T47D (cell line): ENCODE measurements at regions not wholly inside any gene's neighbourhood (a gene's known extent, or its start where the extent isn't known, plus 50 kb on each side); places are given as distances from the start of the nearest gene placed in this dataset.

Experiments
- DNase-seq, 2 experiments: peaks; one replicate each; pipeline versions ENCODE4 v3.0.0 to v3.0.0-alpha.2; 2011 to 2012; ENCODE audit warnings: low read depth in 1 of 2, low spot score in 1 of 2
- JUND ChIP-seq: IDR thresholded peaks from 2 replicates; pipeline ENCODE4 v1.6.1; 2012; ENCODE audit warnings: low read depth
- in situ Hi-C: cut with HindIII; loops from 2 replicates; pipeline ENCODE4 v1.10.0; 2016; ENCODE audit warnings: low sequenced_read_pairs, low pct_unique_long_range_greater_than_20kb

DNA sequence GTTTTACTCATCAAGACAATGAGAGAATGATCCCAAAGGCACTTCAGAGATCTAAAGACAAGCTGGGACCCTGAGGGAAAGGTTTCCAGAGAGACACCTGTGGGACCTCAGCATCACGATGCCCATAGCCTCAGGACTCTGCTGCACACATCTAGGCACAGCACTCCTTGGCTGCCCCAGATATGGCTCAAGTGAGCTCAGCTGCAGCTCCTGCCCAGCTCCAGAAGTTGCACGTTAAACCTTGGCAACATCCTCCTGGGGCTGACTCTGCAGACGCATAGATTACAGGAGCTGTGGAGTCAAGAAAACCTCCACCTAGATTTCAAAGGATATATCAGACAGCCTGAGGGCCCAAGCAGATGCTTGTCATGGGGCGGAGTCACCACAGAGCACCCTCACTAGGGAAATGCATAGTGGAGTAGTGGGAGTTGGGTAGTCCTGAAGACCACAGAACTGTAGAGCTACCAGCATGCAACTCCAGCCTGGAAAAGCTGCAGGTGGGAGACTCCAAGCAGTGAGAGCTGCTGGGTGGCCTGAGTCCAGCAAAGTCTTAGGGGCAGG lies 582.0 kb downstream of the CDH11 start:
- no peak for TF ChIP-seq JUND
- DNase-seq: no peak
- in situ Hi-C loops: no loop called here

DNA sequence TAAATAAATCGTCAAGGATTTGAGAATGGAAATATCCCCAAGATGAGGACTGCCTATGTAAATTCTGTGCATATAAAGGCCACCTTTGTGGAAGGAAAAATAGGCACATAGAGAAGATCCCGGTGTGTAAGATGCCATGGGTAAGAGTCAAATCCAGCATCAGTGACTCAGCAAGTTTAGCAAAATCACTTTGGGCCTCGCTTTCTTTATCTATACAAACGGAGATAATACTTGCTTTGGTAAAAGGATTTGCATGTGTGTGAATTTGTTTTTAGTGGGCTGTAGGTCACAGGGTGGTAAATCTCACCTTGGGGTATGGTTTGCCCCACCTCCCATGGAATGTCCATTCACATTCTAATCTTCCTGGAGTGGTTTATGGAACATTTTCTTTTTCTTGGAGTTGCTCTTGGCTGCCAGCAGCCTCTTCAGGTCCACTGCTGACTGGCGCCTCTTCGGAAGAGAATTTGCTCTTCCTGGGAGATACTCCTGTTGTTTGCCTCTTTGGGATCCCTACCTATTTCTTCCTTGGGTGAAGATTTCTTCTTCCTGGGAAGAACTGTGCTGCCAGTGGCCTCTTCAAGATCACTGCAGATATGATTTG lies 587.6 kb downstream of the CDH11 start:
- in situ Hi-C loops: no loop called here
- DNase-seq: no peak
- TF ChIP-seq JUND: no peak

DNA sequence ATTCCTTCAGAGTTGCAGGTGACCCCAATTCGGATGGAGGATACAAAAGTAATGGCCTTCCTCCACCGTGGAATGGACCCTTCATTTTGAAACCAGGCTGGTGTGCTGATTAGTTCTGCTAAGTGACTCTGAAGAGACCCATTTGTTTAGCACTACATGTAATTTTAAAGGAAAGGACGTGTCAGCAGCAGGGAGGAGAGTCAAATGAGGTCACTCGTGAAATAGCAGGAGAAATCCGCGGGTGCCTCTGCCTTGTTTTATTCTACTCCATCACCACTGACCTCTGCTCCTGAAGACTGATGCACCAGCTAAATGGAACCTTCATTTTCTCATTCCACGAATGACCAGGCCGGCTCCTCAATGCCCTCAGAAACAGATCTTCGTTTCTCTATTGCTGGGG lies 589.2 kb downstream of the CDH11 start:
- in situ Hi-C loops: no loop called here
- no peak for TF ChIP-seq JUND
- no peak for DNase-seq

DNA sequence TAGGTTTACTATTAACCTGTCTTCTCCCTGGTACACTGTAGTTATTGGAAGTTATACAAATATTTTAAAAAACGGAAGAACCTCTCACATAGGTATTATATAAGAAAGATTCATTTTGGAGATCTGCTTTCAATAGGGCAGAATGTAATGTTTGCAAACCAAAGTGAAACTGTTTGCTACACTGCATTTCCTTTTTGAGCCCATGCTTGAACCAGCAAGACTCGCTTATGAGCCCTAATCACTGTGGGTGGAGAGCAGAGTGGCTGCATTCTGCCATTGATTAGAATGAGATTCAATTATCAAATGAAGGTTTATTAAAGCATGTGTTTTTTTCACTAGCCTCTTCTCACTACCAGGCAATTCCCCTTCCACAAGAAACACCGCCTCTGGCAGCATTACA lies 589.7 kb downstream of the CDH11 start:
- DNase-seq: no peak
- in situ Hi-C loops: no loop called here
- TF ChIP-seq JUND: no peak

DNA sequence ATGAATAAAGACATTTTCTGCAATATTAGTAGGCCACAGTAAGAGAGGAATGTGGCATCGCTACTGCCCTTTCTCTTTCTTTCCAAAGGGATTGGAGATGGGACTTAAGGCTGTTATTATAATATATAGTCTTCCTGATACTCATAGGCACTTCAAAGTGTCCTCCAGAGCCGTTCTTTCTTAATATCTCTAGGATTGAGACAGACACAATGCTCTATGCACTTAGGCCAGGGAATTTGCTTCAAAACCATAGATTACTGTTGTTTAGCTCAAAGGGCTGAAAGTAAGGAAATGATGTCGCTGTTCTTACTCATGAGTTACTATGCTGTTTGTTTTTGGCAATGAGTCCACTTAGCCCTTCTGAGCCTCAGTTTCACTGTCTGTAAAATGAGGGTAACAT lies 590.5 kb downstream of the CDH11 start:
- in situ Hi-C loops: no loop called here
- DNase-seq: no peak
- TF ChIP-seq JUND: no peak

DNA sequence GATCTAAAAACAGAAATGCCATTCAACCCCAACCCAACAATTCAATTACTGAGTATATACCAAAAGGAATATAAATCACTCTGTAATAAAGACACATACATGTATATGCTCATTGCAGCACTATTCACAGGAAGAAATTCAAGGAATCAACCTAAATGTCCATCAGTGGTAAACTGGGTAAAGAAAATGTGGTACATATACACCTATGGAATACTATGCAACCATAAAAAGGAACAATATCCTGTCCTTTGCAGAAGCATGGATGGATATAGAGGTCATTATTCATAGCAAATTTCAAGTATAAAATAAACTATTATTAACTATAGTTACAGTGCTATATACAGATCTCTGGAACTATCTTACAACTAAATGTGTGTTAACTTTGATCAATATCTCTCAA lies 599.3 kb downstream of the CDH11 start:
- DNase-seq: no peak
- in situ Hi-C loops: no loop called here
- no peak for TF ChIP-seq JUND

DNA sequence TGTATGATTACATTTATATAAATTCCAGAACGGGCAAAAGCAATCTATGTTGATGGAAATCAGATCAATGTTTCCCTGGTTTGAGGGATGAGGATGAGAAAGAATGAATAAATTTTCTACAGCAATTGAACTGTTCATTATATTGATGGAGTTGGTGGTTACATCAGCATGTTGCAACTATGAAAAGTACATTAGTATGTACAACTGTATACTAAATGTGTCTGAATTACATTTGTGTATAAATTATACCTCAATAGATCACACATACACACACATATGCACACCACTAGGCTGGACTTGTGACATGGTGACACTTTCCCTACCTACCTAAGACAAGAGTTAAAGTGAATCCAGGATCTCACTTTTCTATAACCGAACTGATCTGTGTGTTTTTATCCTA lies 608.0 kb downstream of the CDH11 start:
- in situ Hi-C loops: no loop called here
- no peak for DNase-seq
- no peak for TF ChIP-seq JUND

DNA sequence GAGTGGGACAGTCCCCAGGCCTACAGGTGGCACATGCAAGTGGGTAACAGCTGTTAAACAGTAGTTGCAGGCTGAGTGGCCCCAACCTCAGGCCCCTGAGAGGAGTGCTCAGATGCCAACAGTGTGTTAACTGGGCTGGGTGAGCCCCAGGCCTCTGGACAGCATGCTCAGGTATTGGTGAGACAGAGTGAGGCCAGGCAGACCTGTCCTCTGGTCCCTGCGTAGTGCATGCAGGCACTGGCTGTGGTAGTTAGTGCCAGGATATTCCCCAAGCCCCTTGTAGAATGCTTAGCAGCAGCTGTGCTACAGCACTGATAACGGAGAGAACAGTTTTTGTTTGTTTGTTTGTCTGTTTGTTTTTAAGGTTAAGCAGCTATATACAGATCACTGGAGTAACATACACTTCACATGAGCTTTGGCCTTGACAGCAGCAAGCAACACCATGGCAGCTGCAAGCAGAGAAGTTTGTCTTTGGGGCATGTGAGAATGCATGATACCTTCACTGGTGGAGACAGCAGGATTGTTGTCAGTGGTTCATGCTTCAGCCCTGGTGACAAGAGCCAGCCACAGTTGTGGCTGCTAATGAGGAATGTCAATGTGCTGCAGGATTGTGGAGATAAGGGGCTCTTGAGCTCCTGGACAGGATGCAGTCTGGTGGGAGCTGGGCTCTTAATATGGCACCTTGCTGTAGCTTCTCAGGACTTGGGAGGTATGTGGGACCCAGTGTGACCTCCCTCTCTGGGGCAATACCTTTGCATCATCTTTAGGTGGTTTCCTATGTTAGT lies 614.4 kb downstream of the CDH11 start:
- no peak for TF ChIP-seq JUND
- no peak for DNase-seq
- in situ Hi-C loops: no loop called here

DNA sequence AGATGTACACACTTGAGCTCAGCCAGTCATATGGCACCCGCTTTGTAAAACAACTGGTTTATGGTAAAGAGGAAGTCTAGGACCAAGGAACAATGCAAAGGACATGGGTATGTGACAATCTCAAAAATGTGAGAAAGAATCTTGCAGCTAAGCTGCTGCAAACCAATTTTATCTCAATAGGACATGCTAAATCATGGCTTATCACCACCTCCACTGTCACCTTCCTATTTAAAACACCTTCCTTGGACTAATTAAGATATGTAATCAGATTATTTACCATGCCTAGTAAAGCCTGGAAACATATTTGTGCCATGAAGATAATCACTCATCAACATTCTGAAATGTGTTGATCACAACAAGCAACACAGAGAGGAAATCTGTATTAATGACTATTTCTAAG lies 622.7 kb downstream of the CDH11 start:
- in situ Hi-C loops: no loop called here
- DNase-seq: no peak
- TF ChIP-seq JUND: no peak

DNA sequence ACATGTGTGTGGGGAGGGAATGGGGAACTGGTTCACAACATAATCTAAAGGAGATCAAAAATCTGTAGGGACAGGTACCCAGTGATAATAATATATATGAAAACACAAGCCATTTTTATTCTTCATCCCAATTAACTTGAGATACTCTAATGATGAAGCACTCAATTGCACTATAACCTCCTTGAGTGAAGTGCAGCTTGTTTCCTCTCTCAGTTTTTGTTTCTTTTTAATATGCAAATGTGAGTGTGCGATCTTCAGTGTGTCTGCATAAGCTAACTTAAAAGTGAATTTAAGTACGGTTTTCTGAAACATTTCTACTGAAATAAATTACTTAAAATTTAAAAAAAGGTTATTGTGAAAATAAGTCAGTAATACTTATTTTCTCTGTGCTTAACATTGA lies 623.5 kb downstream of the CDH11 start:
- TF ChIP-seq JUND: no peak

DNA sequence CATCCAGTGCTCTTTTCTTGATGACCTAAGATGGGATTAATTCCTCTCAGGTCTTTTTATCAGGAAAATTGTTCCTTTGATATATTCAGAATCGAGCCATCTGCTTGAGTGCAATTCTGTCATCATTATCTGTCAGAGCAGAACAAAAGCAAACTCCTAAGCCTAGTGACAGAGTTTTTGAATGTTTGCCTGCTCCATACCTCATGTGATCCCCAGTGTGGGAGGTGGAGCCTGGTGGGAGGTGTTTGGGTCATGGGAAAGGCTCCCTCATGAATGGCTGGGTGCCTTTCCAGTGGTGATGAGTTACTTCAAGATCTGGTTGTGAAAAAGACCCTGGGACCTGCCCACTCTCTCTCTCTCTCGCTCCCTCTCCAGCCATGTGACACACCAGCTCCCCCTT lies 628.2 kb downstream of the CDH11 start:
- DNase-seq: no peak
- TF ChIP-seq JUND: no peak
- in situ Hi-C loops: no loop called here

More for the DNA sequence above, 623.5 kb downstream of the CDH11 start:
- no peak for DNase-seq
- in situ Hi-C loops: no loop called here

DNA sequence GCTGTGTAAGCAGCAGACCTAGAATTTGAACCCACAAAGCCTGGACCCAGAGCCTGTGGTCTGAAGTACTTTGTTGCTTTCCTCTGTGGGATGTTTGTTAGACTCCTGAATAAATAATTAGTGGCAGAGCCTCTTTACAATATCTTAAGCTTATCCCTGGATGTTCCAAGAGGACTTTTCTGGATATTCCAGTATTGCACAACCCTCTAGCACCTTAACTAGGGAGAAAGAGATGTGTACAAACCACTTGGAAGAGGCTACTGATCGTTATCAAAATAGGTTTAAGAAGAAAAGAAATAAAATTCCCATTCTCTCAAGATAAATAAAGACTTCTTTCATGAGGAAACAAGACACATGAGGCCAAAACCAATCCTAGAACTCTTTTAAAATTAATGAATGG lies 632.4 kb downstream of the CDH11 start:
- DNase-seq: no peak
- TF ChIP-seq JUND: no peak
- in situ Hi-C loops: no loop called here

DNA sequence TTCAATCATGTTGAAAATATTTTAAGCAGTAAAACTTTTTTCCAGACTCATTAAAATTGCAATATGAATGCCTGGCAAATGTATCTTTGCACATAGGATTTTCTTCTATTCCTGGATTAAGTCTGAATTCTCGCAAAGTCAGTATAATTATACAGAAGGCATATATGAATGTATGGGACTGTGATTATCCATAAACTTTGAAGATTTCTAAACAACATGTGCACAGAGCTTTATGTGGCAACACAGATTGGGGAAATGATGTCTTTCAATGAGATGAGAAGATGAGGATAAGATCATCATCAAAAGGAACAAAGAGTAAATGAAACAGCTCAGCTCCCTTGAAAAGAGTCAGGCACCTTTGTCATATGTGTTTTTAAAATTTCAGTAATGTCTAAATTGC lies 635.3 kb downstream of the CDH11 start:
- in situ Hi-C loops: no loop called here
- TF ChIP-seq JUND: no peak

DNA sequence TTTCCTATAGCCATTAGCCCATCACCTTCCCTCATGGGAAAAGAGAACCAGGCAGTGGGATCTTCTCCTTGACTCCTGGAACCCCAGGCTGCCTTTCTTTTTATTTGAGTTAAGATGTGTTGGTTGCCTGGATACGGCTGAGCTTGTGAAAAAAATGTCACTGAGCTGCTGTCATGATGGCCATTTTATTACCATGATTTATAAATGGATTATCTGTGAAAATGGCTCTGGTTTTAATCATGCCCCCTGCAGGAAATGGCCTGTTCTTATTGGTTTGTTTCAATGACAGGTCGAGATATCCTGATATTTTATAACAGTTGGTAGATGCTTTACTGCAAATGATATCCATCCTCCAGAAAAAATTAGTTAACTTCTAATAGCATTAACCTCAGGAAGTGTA lies 640.4 kb downstream of the CDH11 start:
- in situ Hi-C loops: no loop called here
- TF ChIP-seq JUND: no peak
- DNase-seq: no peak

More for the DNA sequence above, 635.3 kb downstream of the CDH11 start:
- no peak for DNase-seq
